C4-2B (cell line): ENCODE measurements at regions not wholly inside any gene's neighbourhood (a gene's known extent, or its start where the extent isn't known, plus 50 kb on each side); places are given as distances from the start of the nearest gene placed in this dataset.

ENCODE experiments used
- H3K27ac ChIP-seq: fragments of 450-650 bp; 2 replicates; pipeline ENCODE4 v1.5.1; 2017
- ZFX ChIP-seq: fragments of 450-650 bp; IDR thresholded peaks from 2 replicates; pipeline ENCODE4 v1.6.1; 2017
- TF ChIP-seq, protein P1 (sequence below): fragments of 450-650 bp; conservative IDR thresholded peaks from 2 replicates; pipeline ENCODE4 v1.5.1; 2017; ENCODE audit warnings: mild to moderate bottlenecking

DNA sequence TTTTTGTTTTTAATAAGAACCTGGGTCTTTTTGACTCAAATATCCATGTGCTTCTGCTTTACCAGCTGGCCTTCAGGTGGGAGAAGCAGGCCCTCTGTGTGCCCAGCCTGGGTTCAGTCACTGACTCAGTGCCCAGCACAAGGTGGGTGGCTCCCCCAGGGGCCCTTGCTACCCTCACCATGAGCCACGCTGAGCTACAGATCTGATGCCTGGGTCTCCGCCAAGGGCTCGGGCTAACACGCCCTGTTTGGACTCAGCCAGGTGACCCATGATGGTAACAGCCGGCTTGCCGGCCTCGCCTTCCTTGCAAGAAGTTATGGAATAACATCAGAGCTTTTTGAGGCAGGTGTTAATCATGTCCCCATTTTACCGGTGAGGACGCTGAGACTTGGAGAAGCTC lies 109.5 kb upstream of the NLRP1 start:
- H3K27ac ChIP-seq = no peak overlapping the region
- TF ChIP-seq, protein P1, sequence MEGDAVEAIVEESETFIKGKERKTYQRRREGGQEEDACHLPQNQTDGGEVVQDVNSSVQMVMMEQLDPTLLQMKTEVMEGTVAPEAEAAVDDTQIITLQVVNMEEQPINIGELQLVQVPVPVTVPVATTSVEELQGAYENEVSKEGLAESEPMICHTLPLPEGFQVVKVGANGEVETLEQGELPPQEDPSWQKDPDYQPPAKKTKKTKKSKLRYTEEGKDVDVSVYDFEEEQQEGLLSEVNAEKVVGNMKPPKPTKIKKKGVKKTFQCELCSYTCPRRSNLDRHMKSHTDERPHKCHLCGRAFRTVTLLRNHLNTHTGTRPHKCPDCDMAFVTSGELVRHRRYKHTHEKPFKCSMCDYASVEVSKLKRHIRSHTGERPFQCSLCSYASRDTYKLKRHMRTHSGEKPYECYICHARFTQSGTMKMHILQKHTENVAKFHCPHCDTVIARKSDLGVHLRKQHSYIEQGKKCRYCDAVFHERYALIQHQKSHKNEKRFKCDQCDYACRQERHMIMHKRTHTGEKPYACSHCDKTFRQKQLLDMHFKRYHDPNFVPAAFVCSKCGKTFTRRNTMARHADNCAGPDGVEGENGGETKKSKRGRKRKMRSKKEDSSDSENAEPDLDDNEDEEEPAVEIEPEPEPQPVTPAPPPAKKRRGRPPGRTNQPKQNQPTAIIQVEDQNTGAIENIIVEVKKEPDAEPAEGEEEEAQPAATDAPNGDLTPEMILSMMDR = no peak
- no peak for TF ChIP-seq ZFX

DNA sequence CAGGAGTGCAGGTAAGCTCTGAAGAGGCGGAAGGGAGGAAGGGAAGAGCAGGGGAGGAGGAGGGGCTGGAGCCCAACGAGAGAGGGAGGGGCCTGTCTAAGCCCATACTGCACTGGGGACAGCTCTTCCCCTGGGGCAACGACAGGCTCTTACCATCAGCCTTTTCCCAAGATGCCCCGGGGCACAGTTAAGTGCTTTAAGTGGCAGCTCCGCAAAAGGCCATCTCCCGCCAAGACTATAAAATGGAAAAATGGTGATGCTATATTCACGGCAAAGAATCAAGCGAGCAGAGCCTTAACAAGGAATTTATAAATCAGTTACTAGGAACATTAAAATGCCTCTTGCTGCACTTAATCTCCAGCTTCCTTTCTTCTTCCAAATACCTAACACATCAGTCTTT lies 110.2 kb upstream of the NLRP1 start:
- TF ChIP-seq, protein P1 = no peak
- TF ChIP-seq ZFX = no peak

DNA sequence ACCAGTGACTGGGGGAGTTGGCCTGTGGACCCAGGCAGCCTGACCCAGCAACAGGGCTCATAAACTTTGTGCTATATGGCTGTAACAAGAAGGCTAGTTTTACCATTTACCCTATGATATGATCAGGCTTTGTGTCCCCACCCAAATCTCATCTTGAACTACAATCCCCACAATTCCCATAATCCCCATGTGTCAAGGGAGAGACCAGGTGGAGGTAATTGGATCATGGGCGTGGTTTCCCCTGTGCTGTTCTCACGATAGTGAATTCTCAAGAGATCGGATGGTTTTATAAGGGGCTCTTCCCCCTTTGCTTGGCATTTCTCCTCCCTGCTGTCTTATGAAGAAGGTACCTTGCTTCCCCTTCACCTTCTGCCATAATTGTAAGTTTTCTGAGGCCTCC lies 111.2 kb upstream of the NLRP1 start:
- no peak for TF ChIP-seq ZFX
- TF ChIP-seq, protein P1 = no peak
- H3K27ac ChIP-seq = no peak overlapping the region

More for the DNA sequence above, 110.2 kb upstream of the NLRP1 start:
- no peak overlapping the region for H3K27ac ChIP-seq

DNA sequence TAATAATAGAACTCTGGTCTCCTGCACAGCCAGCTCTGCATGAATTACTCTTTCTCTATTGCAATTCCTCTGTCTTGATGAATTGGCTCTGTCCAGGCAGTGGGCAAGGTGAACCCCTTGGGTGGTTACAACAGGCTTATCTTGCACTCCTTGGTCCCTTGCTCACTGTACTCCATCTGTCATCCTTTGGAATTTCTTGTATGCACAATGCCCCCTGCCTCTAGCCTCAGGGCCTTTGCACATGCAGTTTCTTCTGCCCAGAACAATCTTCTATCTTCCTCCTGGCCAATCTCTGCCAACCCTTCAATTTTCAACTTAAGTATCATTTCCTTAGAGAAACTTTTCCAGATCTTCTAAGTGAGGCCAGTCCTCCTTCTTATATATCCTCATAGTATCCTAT lies 114.7 kb upstream of the NLRP1 start:
- TF ChIP-seq, protein P1 = no peak
- TF ChIP-seq ZFX = no peak
- no peak overlapping the region for H3K27ac ChIP-seq

DNA sequence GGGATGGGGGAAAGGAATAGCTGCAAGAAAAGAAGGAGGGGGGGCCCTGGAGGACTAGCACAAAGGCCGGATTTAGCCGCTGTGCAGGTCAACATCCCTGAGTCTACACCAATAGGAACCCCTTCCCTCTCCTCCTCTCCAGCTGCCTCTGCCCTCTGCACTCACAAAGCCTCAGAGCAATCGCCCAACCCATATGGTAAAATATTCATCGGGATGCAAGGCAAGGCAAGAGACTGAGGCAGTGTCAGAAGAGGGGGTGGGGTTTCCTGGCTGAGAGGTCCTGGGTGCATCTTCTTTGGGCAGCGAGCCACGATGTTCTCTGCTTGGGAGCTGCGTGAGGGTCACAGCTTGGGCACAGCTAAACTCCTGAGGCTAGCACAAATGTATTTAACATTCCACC lies 115.5 kb upstream of the NLRP1 start:
- TF ChIP-seq, protein P1 = no peak
- TF ChIP-seq ZFX = no peak
- no peak overlapping the region for H3K27ac ChIP-seq

DNA sequence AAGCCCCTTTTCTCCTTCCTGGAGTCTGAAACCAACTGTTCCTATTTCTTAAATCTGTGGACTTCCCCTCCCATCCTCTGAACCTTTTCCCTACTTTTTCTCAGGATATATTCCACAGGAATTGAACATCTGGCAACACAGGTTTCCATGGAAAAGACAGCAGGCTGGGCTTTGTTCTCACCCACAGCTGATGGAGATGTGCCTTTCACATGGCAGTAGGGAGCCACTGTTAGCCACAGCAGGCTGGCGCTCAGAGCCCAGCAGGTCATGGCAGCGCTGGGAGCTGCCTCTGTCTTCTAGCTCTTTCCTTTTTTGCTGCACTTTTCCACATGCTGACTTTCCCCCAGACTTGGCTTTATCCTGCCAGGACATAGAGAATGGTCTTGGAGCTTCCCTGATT lies 116.4 kb upstream of the NLRP1 start:
- TF ChIP-seq, protein P1 = no peak
- no peak for TF ChIP-seq ZFX
- no peak overlapping the region for H3K27ac ChIP-seq

DNA sequence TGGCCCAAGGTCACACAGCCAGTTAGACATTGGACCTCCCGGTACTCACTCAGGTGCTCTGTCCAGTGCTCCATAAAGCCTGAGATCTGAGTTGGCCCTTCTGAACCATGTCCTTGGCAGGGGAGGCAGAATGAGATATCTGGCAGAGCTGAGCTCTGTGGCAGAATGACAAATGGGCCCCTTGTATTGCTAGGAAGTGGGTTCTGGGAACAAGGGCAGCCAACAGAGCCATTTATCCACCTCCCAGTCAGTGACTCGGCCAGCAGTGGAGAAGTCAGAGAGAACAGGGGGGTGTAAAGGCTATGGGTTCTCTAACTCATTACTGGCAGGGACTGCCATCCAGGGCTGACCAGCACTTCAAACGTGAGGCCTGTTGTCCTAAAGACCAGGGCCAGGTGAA lies 117.1 kb upstream of the NLRP1 start:
- H3K27ac ChIP-seq = no peak overlapping the region
- TF ChIP-seq, protein P1 = no peak
